ENCODE measurements at regions not wholly inside any gene's neighbourhood (a gene's known extent, or its start where the extent isn't known, plus 50 kb on each side); places are given as distances from the start of the nearest gene placed in this dataset.

GRCh38 chr12:19075711-19076340 is 53.7 kb upstream of the PLEKHA5 start:
- Mint-ChIP-seq H3K9me3 (peaks cover 0 to 7% (median 0%) of the 10 kb centered on the region in 7 donors), H3K4me1 (no peaks in the 10 kb centered on the region), H3K36me3 (no peaks in the 10 kb centered on the region), H3K27me3 (peaks cover 0 to 4% (median 0%) of the 10 kb centered on the region in 3 donors), H3K4me3 (no peak overlapping the region), H3K27ac (no peak overlapping the region)
- DNase-seq (no peak), ATAC-seq (ENCODE audit: low read depth in 2 of 2) (no peak)

Measured in naive B cell (primary cell).